ENCODE measurements at regions not wholly inside any gene's neighbourhood (a gene's known extent, or its start where the extent isn't known, plus 50 kb on each side); places are given as distances from the start of the nearest gene placed in this dataset.
A peak's percentile ranks its signal among the peaks of the same experiment; 100 is the strongest.

DNA sequence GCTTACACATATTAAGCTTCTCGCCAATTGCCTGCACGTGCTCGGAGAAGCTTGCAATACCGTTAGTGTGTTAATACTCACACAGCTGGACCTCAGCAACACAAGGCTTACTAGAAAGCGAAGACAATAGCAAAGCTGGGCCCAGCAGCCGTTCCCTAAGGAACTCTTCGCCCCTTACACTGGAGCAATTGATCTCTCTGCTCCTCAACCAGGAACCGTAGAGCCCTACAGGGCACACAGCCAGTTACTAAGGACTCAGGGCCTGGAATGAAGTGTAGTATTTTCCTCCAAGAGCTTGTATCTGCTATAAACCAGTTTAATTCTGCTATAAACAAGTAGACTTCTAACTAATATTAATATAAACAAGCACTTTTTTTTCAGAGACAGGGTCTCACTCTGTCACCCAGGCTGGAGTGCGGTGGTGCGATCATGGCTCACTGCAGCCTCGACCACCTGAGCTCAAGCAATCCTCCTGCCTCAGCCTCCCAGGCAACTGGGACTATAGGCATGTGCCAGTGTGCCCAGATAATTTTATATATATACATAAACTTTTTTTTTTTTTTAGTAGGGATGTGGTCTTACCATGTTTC, 67.0 kb upstream of the SIMC1 start:
- Histone ChIP-seq H3K27me3 (ENCODE audit: control insufficient read depth, insufficient read depth, low read length) (peaks cover 2% of the 10 kb centered on the region), H3K36me3 (replicated peaks; ENCODE audit: control insufficient read depth, insufficient read depth, low read length) (no peaks in the 10 kb centered on the region), H3K4me3 (ENCODE audit: insufficient read depth, low read depth, low read length) (no peak overlapping the region)
- peak; percentile 61 for DNase-seq

- H3K4me3 ChIP-seq (ENCODE audit: insufficient read depth, low read depth, low read length), result no peak overlapping the region
- no peak for DNase-seq
- peaks cover 3% of the 10 kb centered on the region for H3K27me3 ChIP-seq (ENCODE audit: control insufficient read depth, insufficient read depth, low read length)
- H3K36me3 ChIP-seq (replicated peaks; ENCODE audit: control insufficient read depth, insufficient read depth, low read length), result no peaks in the 10 kb centered on the region
Observed at GRCh38 chr5:176172246-176172645, 66.0 kb upstream of the SIMC1 start.

DNA sequence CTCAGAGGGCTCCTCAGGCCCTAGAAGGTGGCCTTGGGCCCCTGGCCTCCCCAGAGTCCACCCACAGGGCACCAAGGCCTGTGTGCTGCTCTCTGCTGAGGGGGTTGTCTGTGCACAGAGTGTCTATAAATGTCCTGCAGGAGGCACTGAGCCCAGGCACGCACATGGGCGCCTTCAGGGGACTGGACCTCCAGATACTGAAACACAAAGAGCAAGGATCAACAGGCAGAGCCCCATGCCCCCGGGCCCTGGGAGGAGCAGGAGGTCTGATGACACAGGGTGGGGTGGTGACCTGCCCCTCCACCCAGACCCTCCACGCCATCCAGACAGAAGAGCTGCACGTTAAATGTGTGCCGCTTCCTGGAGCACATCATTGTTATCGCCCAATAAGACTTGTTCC, 64.6 kb upstream of the SIMC1 start:
- H3K4me3 ChIP-seq (ENCODE audit: insufficient read depth, low read depth, low read length), result no peak overlapping the region

DNA sequence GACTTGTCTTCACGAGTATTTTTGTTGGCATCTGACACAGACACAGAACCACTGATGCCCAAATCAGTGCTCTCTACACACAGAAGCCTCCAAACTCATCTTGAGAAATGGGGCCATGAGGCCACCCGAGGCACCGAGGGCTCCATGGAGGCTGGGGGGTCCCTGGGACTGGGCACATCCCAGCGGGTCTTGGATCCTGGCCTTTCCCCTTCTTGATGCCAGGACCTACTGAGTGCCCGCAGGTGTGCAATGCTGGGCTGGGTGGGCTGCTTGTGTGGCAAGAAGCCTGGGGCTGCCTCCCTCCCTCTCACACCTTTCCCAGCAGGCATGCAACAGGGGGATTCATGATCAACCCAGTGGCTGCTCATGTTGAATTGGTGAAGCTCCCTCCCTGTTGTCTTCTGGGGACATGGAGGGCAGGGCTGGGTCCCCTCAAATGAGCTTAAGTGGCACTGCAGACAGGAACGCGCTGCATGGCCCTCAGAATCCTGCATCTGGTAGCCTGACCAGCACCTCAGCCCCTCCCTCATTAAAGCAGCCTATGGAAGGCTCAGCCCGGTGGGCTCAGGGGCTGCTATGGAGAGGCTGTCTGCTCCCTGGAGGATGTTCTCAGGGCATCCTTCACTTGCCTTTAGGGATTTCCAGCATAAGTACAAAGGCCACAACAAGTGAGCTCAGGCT, 63.7 kb upstream of the SIMC1 start:
- H3K36me3 ChIP-seq (replicated peaks; ENCODE audit: control insufficient read depth, insufficient read depth, low read length), result no peaks in the 10 kb centered on the region
- no peak for DNase-seq
- H3K4me3 ChIP-seq (ENCODE audit: insufficient read depth, low read depth, low read length), result no peak overlapping the region
- H3K27me3 ChIP-seq (ENCODE audit: control insufficient read depth, insufficient read depth, low read length), result peaks cover 3% of the 10 kb centered on the region

More for the DNA sequence above, 64.6 kb upstream of the SIMC1 start:
- peaks cover 3% of the 10 kb centered on the region for H3K27me3 ChIP-seq (ENCODE audit: control insufficient read depth, insufficient read depth, low read length)
- no peaks in the 10 kb centered on the region for H3K36me3 ChIP-seq (replicated peaks; ENCODE audit: control insufficient read depth, insufficient read depth, low read length)
- DNase-seq, result no peak

GRCh38 chr5:176175101-176175852, 62.9 kb upstream of the SIMC1 start:
- DNase-seq, result no peak
- Histone ChIP-seq H3K4me3 (ENCODE audit: insufficient read depth, low read depth, low read length) (no peak overlapping the region), H3K36me3 (replicated peaks; ENCODE audit: control insufficient read depth, insufficient read depth, low read length) (no peaks in the 10 kb centered on the region), H3K27me3 (ENCODE audit: control insufficient read depth, insufficient read depth, low read length) (peaks cover 3% of the 10 kb centered on the region)

DNA sequence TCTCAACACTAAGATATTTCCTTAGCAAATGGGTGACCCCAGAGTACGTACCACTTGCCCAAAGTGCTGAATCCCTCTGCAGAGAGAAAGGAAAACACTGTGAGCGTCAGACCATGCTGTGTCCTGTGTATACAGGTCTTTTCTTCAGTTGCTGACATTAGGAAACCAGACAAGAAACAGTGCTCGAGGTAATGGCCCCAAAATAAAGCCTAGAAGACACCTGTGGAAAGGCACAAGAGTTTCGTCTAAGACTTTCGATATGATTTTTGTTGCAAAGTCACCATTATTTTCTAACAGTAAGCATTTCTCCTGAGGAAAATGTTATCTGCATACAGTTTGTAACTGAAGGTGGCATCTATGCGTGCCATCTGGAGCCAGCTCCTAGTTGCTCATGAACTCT, 62.0 kb upstream of the SIMC1 start:
- no peak overlapping the region for H3K4me3 ChIP-seq (ENCODE audit: insufficient read depth, low read depth, low read length)
- DNase-seq, result no peak
- peaks cover 3% of the 10 kb centered on the region for H3K27me3 ChIP-seq (ENCODE audit: control insufficient read depth, insufficient read depth, low read length)
- H3K36me3 ChIP-seq (replicated peaks; ENCODE audit: control insufficient read depth, insufficient read depth, low read length), result no peaks in the 10 kb centered on the region

- Histone ChIP-seq H3K36me3 (replicated peaks; ENCODE audit: control insufficient read depth, insufficient read depth, low read length) (no peaks in the 10 kb centered on the region), H3K27me3 (ENCODE audit: control insufficient read depth, insufficient read depth, low read length) (peaks cover 3% of the 10 kb centered on the region), H3K4me3 (ENCODE audit: insufficient read depth, low read depth, low read length) (no peak overlapping the region)
- DNase-seq, result no peak
Observed at GRCh38 chr5:176178789-176179188, 59.4 kb upstream of the SIMC1 start.

DNA sequence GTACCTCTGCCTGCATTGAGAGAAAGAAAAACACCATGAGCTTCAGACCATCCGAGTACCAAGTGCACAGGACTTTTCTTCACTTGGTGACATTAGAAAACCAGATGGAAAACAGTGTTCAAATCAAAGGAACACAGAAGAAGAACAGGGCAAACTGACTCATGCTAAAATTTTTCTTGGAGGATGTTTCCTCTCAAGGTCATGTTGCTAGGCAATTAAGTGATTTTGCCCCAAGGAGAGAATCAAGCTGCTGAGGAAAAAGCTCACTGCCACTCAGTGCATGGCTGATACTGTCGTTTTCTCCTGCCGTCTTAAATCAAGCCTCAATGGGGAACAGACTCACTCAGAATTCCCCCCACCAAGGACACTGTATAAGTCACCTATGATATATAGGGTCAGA, 57.9 kb upstream of the SIMC1 start:
- no peaks in the 10 kb centered on the region for H3K36me3 ChIP-seq (replicated peaks; ENCODE audit: control insufficient read depth, insufficient read depth, low read length)
- DNase-seq, result no peak
- H3K4me3 ChIP-seq (ENCODE audit: insufficient read depth, low read depth, low read length), result no peak overlapping the region
- peaks cover 1% of the 10 kb centered on the region; the same call in 1 of the 2 replicates for H3K27me3 ChIP-seq (ENCODE audit: control insufficient read depth, insufficient read depth, low read length)

- no peak overlapping the region for H3K4me3 ChIP-seq (ENCODE audit: insufficient read depth, low read depth, low read length)
- no peaks in the 10 kb centered on the region for H3K36me3 ChIP-seq (replicated peaks; ENCODE audit: control insufficient read depth, insufficient read depth, low read length)
- peak; percentile 59 for DNase-seq
- peaks cover 1% of the 10 kb centered on the region; the same call in 1 of the 2 replicates for H3K27me3 ChIP-seq (ENCODE audit: control insufficient read depth, insufficient read depth, low read length)
Observed at GRCh38 chr5:176180781-176181180, 57.4 kb upstream of the SIMC1 start.

GRCh38 chr5:176181271-176181855, 56.9 kb upstream of the SIMC1 start:
- H3K36me3 ChIP-seq (replicated peaks; ENCODE audit: control insufficient read depth, insufficient read depth, low read length), result no peaks in the 10 kb centered on the region
- DNase-seq, result no peak
- H3K27me3 ChIP-seq (ENCODE audit: control insufficient read depth, insufficient read depth, low read length), result 0 out of 2 replicates have a peak, but pooled peaks cover 1% of the 10 kb centered on the region
- no peak overlapping the region for H3K4me3 ChIP-seq (ENCODE audit: insufficient read depth, low read depth, low read length)

GRCh38 chr5:176183321-176184074, 54.7 kb upstream of the SIMC1 start:
- no peaks in the 10 kb centered on the region for H3K27me3 ChIP-seq (ENCODE audit: control insufficient read depth, insufficient read depth, low read length)
- peak; percentile 38 for DNase-seq
- H3K36me3 ChIP-seq (replicated peaks; ENCODE audit: control insufficient read depth, insufficient read depth, low read length), result no peaks in the 10 kb centered on the region
- H3K4me3 ChIP-seq (ENCODE audit: insufficient read depth, low read depth, low read length), result no peak overlapping the region

GRCh38 chr5:176184608-176185132, 53.6 kb upstream of the SIMC1 start:
- Histone ChIP-seq H3K36me3 (replicated peaks; ENCODE audit: control insufficient read depth, insufficient read depth, low read length) (no peaks in the 10 kb centered on the region), H3K4me3 (ENCODE audit: insufficient read depth, low read depth, low read length) (no peak overlapping the region), H3K27me3 (ENCODE audit: control insufficient read depth, insufficient read depth, low read length) (no peaks in the 10 kb centered on the region)
- no peak for DNase-seq

DNA sequence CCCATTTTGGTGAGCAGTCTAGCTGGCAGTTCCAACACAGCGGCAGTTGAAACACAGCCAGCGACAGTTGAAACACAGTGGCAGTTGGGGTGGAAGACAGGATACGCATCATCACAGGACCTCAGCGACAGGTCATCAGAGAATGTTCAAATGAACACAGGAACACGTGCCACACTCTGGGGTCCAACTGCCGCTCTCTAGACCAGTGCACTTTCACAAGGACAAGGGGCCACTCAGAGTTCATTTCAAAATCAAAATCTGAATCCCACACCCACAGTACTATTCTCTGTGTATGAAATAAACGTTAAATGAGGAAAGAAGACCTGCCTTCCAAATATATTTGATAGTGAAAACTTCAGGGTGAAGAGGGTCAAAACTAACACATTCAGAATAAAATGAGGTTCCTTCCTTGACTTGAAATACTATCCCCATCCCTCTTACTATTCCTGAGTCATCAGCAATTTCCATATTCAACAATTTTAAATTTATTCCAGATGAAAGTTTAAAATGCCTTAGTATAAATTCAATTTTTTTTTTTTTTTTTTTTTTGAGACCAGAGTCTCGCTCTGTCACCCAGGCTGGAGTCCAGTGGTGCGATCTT, 53.0 kb upstream of the SIMC1 start:
- Histone ChIP-seq H3K36me3 (replicated peaks; ENCODE audit: control insufficient read depth, insufficient read depth, low read length) (no peaks in the 10 kb centered on the region), H3K4me3 (ENCODE audit: insufficient read depth, low read depth, low read length) (no peak overlapping the region), H3K27me3 (ENCODE audit: control insufficient read depth, insufficient read depth, low read length) (no peaks in the 10 kb centered on the region)
- no peak for DNase-seq

GRCh38 chr5:176186107-176186506, 52.1 kb upstream of the SIMC1 start:
- no peak for DNase-seq
- no peaks in the 10 kb centered on the region for H3K36me3 ChIP-seq (replicated peaks; ENCODE audit: control insufficient read depth, insufficient read depth, low read length)
- no peaks in the 10 kb centered on the region for H3K27me3 ChIP-seq (ENCODE audit: control insufficient read depth, insufficient read depth, low read length)
- no peak overlapping the region for H3K4me3 ChIP-seq (ENCODE audit: insufficient read depth, low read depth, low read length)
